ENCODE measurements at regions not wholly inside any gene's neighbourhood (a gene's known extent, or its start where the extent isn't known, plus 50 kb on each side); places are given as distances from the start of the nearest gene placed in this dataset.
"Not testable (repeated sequence)": the region's sequence is repeated elsewhere in the genome, so short reads cannot be mapped to it uniquely, and the experiment has no call there.

DNA sequence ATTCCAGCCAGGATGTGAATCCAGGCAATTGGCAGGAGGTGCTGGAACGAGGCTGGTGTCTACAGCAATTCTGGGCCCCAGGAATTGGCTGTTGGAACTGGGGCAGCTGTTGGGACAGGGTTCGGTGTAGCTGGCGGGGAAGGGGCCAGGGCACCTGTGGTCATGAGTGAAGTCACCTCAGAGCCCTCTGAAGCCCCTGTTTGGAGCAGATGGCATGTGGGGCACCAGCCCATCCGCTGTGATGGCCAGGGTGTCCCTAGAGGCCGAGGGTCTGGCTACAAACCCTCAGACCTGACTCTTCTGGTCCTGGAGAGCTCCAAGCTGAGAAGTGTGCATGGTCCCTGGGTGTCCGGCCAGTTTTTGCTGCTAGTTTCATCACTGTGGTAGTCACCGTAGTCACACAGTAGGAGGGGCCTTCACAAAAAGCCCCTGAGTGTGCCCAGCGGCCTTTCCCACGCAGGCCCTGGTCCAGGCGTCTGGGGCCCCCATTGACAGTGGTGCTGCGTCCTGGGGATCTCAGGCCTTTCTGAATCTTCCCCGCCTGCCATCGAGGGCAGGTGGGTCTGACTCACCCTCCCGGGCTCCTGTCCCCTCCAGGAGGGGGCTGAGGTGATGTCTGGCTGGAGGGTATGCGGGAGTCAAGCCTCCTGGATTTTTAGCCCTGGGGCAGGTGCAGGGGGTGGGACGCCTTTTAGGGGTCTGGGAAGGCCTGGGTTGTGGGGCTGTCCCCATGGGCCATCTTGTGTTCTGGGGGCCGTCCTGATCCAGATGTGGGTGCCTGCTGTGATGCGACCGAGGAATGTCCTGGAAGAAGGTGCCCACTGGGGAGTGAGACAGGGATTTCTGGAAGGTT is 368.0 kb downstream of the TMEM121 start:
- no peak for DNase-seq (ENCODE audit: low read depth)
- H3K4me3 ChIP-seq (ENCODE audit: low read length) = no peak overlapping the region
- TF ChIP-seq, protein P1, sequence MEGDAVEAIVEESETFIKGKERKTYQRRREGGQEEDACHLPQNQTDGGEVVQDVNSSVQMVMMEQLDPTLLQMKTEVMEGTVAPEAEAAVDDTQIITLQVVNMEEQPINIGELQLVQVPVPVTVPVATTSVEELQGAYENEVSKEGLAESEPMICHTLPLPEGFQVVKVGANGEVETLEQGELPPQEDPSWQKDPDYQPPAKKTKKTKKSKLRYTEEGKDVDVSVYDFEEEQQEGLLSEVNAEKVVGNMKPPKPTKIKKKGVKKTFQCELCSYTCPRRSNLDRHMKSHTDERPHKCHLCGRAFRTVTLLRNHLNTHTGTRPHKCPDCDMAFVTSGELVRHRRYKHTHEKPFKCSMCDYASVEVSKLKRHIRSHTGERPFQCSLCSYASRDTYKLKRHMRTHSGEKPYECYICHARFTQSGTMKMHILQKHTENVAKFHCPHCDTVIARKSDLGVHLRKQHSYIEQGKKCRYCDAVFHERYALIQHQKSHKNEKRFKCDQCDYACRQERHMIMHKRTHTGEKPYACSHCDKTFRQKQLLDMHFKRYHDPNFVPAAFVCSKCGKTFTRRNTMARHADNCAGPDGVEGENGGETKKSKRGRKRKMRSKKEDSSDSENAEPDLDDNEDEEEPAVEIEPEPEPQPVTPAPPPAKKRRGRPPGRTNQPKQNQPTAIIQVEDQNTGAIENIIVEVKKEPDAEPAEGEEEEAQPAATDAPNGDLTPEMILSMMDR (conservative IDR thresholded peaks at IDR 0.05; ENCODE audit: low read length) = no peak

DNA sequence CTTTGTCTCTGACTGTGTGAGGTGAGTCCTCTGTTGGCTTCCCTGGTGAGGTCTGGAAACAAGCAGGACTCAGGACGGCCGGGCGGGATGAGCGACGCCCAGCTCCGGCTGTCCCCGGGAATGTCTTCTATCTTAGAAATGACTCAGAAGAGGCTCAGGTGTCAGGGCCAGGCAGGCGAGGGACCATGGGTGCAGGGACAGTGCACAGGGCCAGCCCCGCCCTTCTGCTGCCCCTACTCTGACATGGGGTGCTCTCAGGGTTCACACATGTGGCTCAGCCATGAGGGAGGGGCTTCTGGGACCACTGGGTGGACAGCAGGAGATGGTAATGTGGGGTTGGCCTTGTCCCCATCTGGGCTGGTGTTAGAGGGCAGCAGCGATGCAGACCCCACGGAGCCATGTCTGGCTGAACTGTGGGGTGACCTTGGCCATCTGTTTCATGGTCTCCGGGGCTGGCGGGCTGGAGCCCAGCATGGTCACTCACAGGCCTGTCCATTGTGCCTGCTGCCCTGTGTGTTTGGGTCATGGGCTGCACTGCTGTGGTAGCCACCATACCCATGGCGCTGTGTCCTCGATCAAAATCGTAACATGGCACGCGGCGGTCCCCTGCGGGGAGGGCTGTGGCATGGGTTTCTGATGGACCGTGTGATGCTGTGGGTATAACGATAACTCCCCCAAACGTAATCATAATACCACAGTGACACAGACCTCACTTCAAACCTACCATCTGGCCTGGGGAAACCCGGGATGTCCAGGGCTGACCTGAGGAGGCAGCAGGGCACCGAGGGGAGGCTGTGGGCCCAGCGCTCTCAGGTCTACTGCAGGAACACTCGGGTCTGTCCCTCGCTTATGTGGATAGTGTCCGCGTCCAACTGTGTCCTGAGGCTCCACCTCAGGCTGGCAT is 368.8 kb downstream of the TMEM121 start:
- H3K4me3 ChIP-seq (ENCODE audit: low read length) = no peak overlapping the region
- DNase-seq (ENCODE audit: low read depth) = no peak
- TF ChIP-seq, protein P1 (conservative IDR thresholded peaks at IDR 0.05; ENCODE audit: low read length) = no peak

DNA sequence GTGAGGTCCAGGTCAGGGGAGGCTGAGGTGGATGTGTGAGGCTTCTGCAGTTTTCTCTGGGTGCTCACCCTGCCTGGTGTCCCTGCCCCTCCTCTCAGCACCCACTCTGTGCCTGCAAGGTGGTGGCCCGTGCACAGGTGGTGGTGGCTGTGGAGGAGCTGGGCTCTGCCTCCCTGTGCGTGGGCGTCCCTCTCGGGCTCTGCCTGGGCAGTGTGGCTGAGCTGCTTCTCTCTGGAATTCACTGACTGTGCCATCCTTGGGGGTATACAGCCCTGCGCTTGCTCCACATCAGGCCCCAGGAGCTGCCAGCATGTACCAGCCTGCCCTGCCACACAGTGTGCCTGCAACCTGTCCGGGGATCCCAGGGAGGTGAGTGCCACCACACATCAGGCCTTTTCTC is 369.8 kb downstream of the TMEM121 start:
- H3K4me3 ChIP-seq (ENCODE audit: low read length); DNase-seq (ENCODE audit: low read depth): not testable (repeated sequence)

DNA sequence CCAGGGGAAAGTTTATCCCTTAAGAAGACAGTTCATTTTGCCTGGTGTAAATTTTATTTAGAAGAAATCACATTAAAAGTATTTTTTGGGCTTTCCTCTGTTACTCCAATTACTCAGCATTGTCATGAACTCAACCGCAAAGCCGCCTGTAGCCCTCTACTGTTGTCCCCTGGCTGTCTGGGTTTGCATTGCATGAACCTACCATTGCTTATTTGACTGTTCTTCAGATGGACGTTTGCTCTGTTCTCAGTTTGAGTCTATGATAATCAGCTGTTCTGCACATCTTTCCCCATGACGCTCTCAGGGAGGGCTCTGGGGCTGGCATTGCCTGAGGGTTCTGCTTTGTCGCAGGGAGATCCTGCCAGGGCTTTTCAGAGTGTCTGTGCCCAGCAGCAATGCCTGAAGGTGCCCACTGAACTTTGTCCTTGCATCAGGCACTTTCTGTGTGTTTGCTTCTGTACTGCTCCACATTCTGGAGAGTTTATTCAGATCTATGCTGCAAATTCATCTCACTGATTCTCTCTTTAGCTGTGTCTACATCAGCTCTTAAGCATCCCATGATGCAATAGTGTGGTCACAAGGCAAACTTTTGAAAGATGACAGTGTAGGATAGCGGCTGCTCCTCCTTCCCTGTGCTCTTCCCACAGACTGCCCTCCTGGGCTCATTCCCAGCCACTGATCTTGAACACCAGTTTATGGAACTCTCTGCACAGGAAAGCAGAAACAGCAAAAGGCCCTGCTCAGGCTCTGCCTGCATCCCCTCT is 370.8 kb downstream of the TMEM121 start:
- DNase-seq (ENCODE audit: low read depth); H3K4me3 ChIP-seq (ENCODE audit: low read length): not testable (repeated sequence)

DNA sequence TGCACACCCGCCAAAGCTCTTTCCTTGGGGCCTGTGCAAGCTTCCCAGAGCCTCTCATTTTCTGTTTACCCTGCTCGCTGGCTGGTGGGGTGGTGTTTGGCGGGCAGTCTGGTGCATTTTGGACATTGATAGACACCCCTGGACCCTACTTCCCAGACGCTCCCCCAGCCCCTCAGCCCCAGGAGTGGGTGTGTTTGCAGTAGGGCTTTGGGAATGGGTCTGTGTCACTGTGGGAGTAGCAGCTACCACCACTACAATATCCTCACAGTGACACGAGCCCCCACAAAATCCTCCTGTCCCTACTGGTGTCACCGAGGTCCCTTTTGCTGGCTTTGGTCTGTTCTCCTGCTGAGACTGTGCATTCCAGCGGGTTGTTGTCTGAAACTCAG is 371.3 kb downstream of the TMEM121 start:
- H3K4me3 ChIP-seq (ENCODE audit: low read length) = no peak overlapping the region
- DNase-seq (ENCODE audit: low read depth) = no peak
- TF ChIP-seq, protein P1 (conservative IDR thresholded peaks at IDR 0.05; ENCODE audit: low read length) = no peak

DNA sequence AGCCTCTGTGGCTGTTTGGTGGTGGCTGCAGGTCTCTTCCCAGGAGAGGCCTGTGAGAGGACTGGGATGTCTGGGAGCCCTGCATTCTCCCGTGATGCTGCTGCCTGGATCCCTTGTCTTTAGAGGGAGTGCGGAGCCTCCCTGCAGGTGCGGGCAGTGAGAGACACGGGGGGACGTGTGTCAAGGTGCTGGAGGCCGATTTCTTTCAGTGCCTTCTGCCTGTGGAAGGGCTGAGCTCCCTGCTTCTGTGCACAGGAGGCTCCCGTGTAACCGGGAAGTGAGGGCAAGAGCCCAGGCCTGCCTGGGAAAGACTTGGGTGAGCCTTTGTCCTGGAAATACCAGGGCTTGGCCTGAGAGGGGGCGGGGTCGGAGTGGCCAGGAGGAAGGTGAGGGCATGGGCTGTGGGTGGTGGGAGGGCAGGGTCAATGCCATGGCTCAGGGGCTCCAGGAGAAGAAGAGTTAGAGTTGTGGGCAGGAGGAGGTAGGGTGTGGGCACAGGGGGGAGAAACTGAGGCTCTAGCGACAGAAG is 372.2 kb downstream of the TMEM121 start:
- TF ChIP-seq, protein P1 (conservative IDR thresholded peaks at IDR 0.05; ENCODE audit: low read length) = no peak
- DNase-seq (ENCODE audit: low read depth) = no peak
- H3K4me3 ChIP-seq (ENCODE audit: low read length) = no peak overlapping the region

DNA sequence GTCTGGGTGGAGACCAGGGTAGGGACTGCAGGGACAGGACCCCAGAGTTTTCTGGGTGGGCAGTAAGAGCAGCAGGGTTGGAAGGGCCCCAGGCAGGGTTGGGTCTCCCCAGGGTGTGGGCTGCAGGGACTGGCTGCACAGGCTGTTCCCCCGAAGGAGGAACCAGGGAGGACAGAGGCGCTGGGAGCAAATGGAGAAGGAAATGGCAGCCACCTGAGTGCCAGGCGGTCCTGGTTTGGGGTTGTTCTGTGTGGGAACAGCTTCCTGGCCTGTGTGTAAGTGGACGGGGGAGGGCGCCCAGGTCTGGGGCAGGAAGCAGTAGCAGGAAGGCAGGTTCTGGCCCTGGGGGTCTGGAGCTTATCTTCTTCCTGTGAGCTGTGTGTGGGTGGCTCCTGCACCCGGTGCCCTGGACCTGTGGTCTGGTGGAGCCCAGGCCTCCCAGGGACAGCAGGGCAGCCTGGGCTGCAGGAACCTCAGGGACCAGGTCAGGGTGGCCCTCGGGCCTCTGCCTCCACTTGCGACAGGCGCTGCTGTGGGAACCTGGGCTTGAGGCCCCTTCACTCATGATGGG is 372.8 kb downstream of the TMEM121 start:
- TF ChIP-seq, protein P1 (conservative IDR thresholded peaks at IDR 0.05; ENCODE audit: low read length) = no peak
- H3K4me3 ChIP-seq (ENCODE audit: low read length) = no peak overlapping the region

More for the DNA sequence above, 372.8 kb downstream of the TMEM121 start:
- DNase-seq (ENCODE audit: low read depth) = no peak
